PFSK-1 (cell line): ENCODE measurements at regions not wholly inside any gene's neighbourhood (a gene's known extent, or its start where the extent isn't known, plus 50 kb on each side); places are given as distances from the start of the nearest gene placed in this dataset.

Experiments used
- POLR2AphosphoS5 ChIP-seq: IDR thresholded peaks from 2 replicates; pipeline ENCODE4 v1.6.1; 2012; ENCODE audit warnings: low read depth, mild to moderate bottlenecking, control low read depth, low read length, moderate library complexity
- TAF1 ChIP-seq: IDR thresholded peaks from 2 replicates; pipeline ENCODE4 v1.6.1; 2012; ENCODE audit warnings: low read length, control low read depth, borderline replicate concordance; ENCODE audit not compliant: insufficient read depth
- TF ChIP-seq, protein P1 (sequence below), 2 experiments: IDR thresholded peaks; 2 replicates each; pipeline versions ENCODE4 v1.6.1 to v1.8.0; 2011 to 2012; ENCODE audit warnings: low read depth in 2 of 2, low read length in 2 of 2, control low read depth in 1 of 2, inconsistent platforms in 1 of 2, mild to moderate bottlenecking in 1 of 2, moderate library complexity in 1 of 2; ENCODE audit not compliant: insufficient read depth in 1 of 2

- TF ChIP-seq POLR2AphosphoS5 (no peak), TAF1 (no peak)
- TF ChIP-seq, protein P1, sequence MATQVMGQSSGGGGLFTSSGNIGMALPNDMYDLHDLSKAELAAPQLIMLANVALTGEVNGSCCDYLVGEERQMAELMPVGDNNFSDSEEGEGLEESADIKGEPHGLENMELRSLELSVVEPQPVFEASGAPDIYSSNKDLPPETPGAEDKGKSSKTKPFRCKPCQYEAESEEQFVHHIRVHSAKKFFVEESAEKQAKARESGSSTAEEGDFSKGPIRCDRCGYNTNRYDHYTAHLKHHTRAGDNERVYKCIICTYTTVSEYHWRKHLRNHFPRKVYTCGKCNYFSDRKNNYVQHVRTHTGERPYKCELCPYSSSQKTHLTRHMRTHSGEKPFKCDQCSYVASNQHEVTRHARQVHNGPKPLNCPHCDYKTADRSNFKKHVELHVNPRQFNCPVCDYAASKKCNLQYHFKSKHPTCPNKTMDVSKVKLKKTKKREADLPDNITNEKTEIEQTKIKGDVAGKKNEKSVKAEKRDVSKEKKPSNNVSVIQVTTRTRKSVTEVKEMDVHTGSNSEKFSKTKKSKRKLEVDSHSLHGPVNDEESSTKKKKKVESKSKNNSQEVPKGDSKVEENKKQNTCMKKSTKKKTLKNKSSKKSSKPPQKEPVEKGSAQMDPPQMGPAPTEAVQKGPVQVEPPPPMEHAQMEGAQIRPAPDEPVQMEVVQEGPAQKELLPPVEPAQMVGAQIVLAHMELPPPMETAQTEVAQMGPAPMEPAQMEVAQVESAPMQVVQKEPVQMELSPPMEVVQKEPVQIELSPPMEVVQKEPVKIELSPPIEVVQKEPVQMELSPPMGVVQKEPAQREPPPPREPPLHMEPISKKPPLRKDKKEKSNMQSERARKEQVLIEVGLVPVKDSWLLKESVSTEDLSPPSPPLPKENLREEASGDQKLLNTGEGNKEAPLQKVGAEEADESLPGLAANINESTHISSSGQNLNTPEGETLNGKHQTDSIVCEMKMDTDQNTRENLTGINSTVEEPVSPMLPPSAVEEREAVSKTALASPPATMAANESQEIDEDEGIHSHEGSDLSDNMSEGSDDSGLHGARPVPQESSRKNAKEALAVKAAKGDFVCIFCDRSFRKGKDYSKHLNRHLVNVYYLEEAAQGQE (IDR thresholded peaks at IDR 0.05; ENCODE audit: insufficient read depth in 1 of 2, low read depth in 2 of 2, low read length in 2 of 2) = no peak
Observed at GRCh38 chr7:142629588-142630260, 119.5 kb upstream of the PRSS1 start.
